ENCODE measurements at regions not wholly inside any gene's neighbourhood (a gene's known extent, or its start where the extent isn't known, plus 50 kb on each side); places are given as distances from the start of the nearest gene placed in this dataset.

- no peak for TF ChIP-seq ZFP36L2 (CRISPR knock-in tag; IDR thresholded peaks at IDR 0.05)
- TF ChIP-seq SMYD3 (CRISPR knock-in tag; IDR thresholded peaks at IDR 0.05), result no peak
- no peak for TF ChIP-seq JUNB (CRISPR knock-in tag; IDR thresholded peaks at IDR 0.05; ENCODE audit: borderline replicate concordance)
- TF ChIP-seq ZNF589 (CRISPR knock-in tag; conservative IDR thresholded peaks at IDR 0.05), result no peak
These were observed 585.6 kb downstream of the UTRN start (continued) for GRCh38 chr6:144870782-144871181.

GRCh38 chr6:144873623-144874378, 588.7 kb downstream of the UTRN start:
- BruUV-seq (replicated peaks), result no TSS peak
- in situ Hi-C loops (cut with HindIII; ENCODE audit: extremely low pct_ligation_motif_present, low pct_unique_long_range_greater_than_20kb), result no loop called here
- no peak for DNase-seq (ENCODE audit: low spot score)
- H3K36me3 ChIP-seq (replicated peaks in 1 of 2; ENCODE audit: control insufficient read depth in 1 of 2, insufficient read depth in 2 of 2, low read length in 2 of 2), result no peaks in the 10 kb centered on the region
- H4K20me1 ChIP-seq (ENCODE audit: insufficient read depth, low read length), result no peaks in the 10 kb centered on the region
- H3K27ac ChIP-seq (ENCODE audit: extremely low read length, insufficient read depth, low read length), result no peak overlapping the region
- TF ChIP-seq ZNF709 (CRISPR knock-in tag; IDR thresholded peaks at IDR 0.05), result no peak
- TF ChIP-seq CBX2 (IDR thresholded peaks at IDR 0.05; ENCODE audit: low read depth, low read length), result no peak
- TF ChIP-seq CBX2 (CRISPR knock-in tag; IDR thresholded peaks at IDR 0.05; ENCODE audit: low read depth), result no peak
- TF ChIP-seq ZNF318 (CRISPR knock-in tag; IDR thresholded peaks at IDR 0.05), result no peak
- TF ChIP-seq ZNF382 (CRISPR knock-in tag; IDR thresholded peaks at IDR 0.05; ENCODE audit: borderline replicate concordance), result no peak
- TF ChIP-seq ZNF274 (CRISPR knock-in tag; IDR thresholded peaks at IDR 0.05), result no peak
- TF ChIP-seq ZIK1 (CRISPR knock-in tag; IDR thresholded peaks at IDR 0.05; ENCODE audit: borderline replicate concordance, low read depth), result no peak
- TF ChIP-seq ZNF432 (CRISPR knock-in tag; IDR thresholded peaks at IDR 0.05; ENCODE audit: borderline replicate concordance), result no peak
- no peak for TF ChIP-seq ZFP36L1 (CRISPR knock-in tag; IDR thresholded peaks at IDR 0.05)
- no peak for ATAC-seq
- H3K79me2 ChIP-seq (ENCODE audit: insufficient read depth, low read length), result no peaks in the 10 kb centered on the region
- H3K9me3 ChIP-seq (ENCODE audit: low read length), result no peaks in the 10 kb centered on the region
- no peak for FAIRE-seq
- peaks cover 0 to 9% of the 10 kb centered on the region in 2 experiments; a peak in 1 of 5 replicates for H3K27me3 ChIP-seq (ENCODE audit: control insufficient read depth in 1 of 2, insufficient read depth in 2 of 2, low read length in 2 of 2)
- ChIA-PET CTCF (ENCODE audit: low intra/inter-chr PET ratio, low total read pairs) (no interaction called here), POLR2A (no interaction called here)
- no peak overlapping the region for H3K9ac ChIP-seq (ENCODE audit: insufficient read depth, low read depth, low read length)
- H2AFZ ChIP-seq (ENCODE audit: low read length), result no peak overlapping the region
- H3K4me3 ChIP-seq (replicated peaks in 1 of 3; ENCODE audit: insufficient read depth in 1 of 3, low read depth in 2 of 3, low read length in 3 of 3), result no peak overlapping the region
- intact Hi-C loops (cut with micrococcal nuclease; ENCODE audit: unreplicated experiment), result no loop called here
- H3K4me1 ChIP-seq (ENCODE audit: insufficient read depth, low read length), result no peaks in the 10 kb centered on the region
- H3K4me2 ChIP-seq (ENCODE audit: low read depth, low read length), result no peak overlapping the region
- 0% methylated on average over 1 of the region's 1 CpG for WGBS (ENCODE audit: low lambda C conversion rate)

Measured in HepG2 (cell line).